H9 (cell line): ENCODE measurements at regions not wholly inside any gene's neighbourhood (a gene's known extent, or its start where the extent isn't known, plus 50 kb on each side); places are given as distances from the start of the nearest gene placed in this dataset.

ENCODE experiments used
- DNase-seq: peaks from one replicate; pipeline ENCODE4 v3.0.0-alpha.2; 2017
- H2AFZ ChIP-seq: one replicate; pipeline ENCODE4 v1.6.1; 2013; ENCODE audit warnings: mild to moderate bottlenecking, low read length, control low read depth, moderate library complexity
- H2AK5ac ChIP-seq: 2 replicates; pipeline ENCODE4 v1.6.1; 2013; ENCODE audit warnings: low read length, control low read depth, mixed read lengths; ENCODE audit not compliant: insufficient read length
- H2BK120ac ChIP-seq: one replicate; pipeline ENCODE4 v1.6.1; 2013; ENCODE audit warnings: low read depth, mild to moderate bottlenecking, low read length, control low read depth, inconsistent platforms; ENCODE audit not compliant: poor library complexity, severe bottlenecking
- H2BK12ac ChIP-seq: 2 replicates; pipeline ENCODE4 v1.6.1; 2013; ENCODE audit warnings: low read length, control low read depth, mixed read lengths, low read depth; ENCODE audit not compliant: insufficient read length
- H2BK15ac ChIP-seq: 2 replicates; pipeline ENCODE4 v1.6.1; 2013; ENCODE audit warnings: low read depth, low read length, control low read depth
- H2BK20ac ChIP-seq: one replicate; pipeline ENCODE4 v1.6.1; 2013; ENCODE audit warnings: low read depth, mild to moderate bottlenecking, low read length, control low read depth, inconsistent platforms; ENCODE audit not compliant: poor library complexity, severe bottlenecking
- H2BK5ac ChIP-seq: 2 replicates; pipeline ENCODE4 v1.6.1; 2013; ENCODE audit warnings: low read length, control low read depth, mixed read lengths; ENCODE audit not compliant: insufficient read length
- H3K14ac ChIP-seq: 2 replicates; pipeline ENCODE4 v1.6.1; 2013; ENCODE audit warnings: low read length, control low read depth; ENCODE audit not compliant: insufficient read depth
- H3K18ac ChIP-seq: 2 replicates; pipeline ENCODE4 v1.6.1; 2013; ENCODE audit warnings: low read depth, mild to moderate bottlenecking, mixed read lengths, low read length, control low read depth; ENCODE audit not compliant: insufficient read length
- H3K23ac ChIP-seq: 2 replicates; pipeline ENCODE4 v1.6.1; 2013; ENCODE audit warnings: low read length, control low read depth, mixed read lengths, low read depth; ENCODE audit not compliant: insufficient read length
- H3K23me2 ChIP-seq: 2 replicates; pipeline ENCODE4 v1.6.1; 2013; ENCODE audit warnings: low read depth, mild to moderate bottlenecking, mixed read lengths, low read length, control low read depth; ENCODE audit not compliant: insufficient read length, poor library complexity, severe bottlenecking
- H3K27ac ChIP-seq: 2 replicates; pipeline ENCODE4 v1.5.1; 2013; ENCODE audit warnings: low read length, control low read depth, mixed read lengths, low read depth; ENCODE audit not compliant: insufficient read length
- H3K27me3 ChIP-seq: 2 replicates; pipeline ENCODE4 v1.6.1; 2013; ENCODE audit warnings: low read length, control low read depth, inconsistent platforms; ENCODE audit not compliant: insufficient read depth
- H3K4ac ChIP-seq: 2 replicates; pipeline ENCODE4 v1.6.1; 2013; ENCODE audit warnings: low read depth, mild to moderate bottlenecking, control low read depth, inconsistent platforms, low read length, moderate library complexity
- H3K4me1 ChIP-seq: 2 replicates; pipeline ENCODE4 v1.6.1; 2013; ENCODE audit warnings: low read length, control low read depth, inconsistent platforms; ENCODE audit not compliant: insufficient read depth
- H3K4me2 ChIP-seq: 2 replicates; pipeline ENCODE4 v1.6.1; 2013; ENCODE audit warnings: low read length, control low read depth, mixed read lengths; ENCODE audit not compliant: insufficient read length, insufficient read depth
- H3K56ac ChIP-seq: 2 replicates; pipeline ENCODE4 v1.6.1; 2013; ENCODE audit warnings: low read depth, mild to moderate bottlenecking, mixed read lengths, low read length, control low read depth; ENCODE audit not compliant: insufficient read length
- H3K79me1 ChIP-seq: 2 replicates; pipeline ENCODE4 v1.6.1; 2013; ENCODE audit warnings: low read depth, mild to moderate bottlenecking, moderate library complexity, low read length, control low read depth, inconsistent platforms; ENCODE audit not compliant: insufficient read depth, poor library complexity, severe bottlenecking
- H3K79me2 ChIP-seq: 2 replicates; pipeline ENCODE4 v1.6.1; 2013; ENCODE audit warnings: low read length, control low read depth, inconsistent platforms; ENCODE audit not compliant: insufficient read depth
- H3K9ac ChIP-seq: 2 replicates; pipeline ENCODE4 v1.6.1; 2013; ENCODE audit warnings: low read length, control low read depth, mixed read lengths; ENCODE audit not compliant: insufficient read length; ENCODE audit errors: extremely low read depth
- H3K9me3 ChIP-seq: one replicate; pipeline ENCODE4 v1.6.1; 2013; ENCODE audit warnings: low read depth, low read length, inconsistent platforms; ENCODE audit not compliant: control insufficient read depth
- H3T11ph ChIP-seq: one replicate; pipeline ENCODE4 v1.6.1; 2013; ENCODE audit warnings: mild to moderate bottlenecking, low read length, control low read depth, inconsistent platforms
- H4K20me1 ChIP-seq: one replicate; pipeline ENCODE4 v1.6.1; 2013; ENCODE audit not compliant: control insufficient read depth, insufficient read length, insufficient read depth
- H4K5ac ChIP-seq: 2 replicates; pipeline ENCODE4 v1.6.1; 2013; ENCODE audit warnings: low read depth, mild to moderate bottlenecking, mixed read lengths, low read length, control low read depth; ENCODE audit not compliant: insufficient read length
- H4K8ac ChIP-seq: replicated peaks from 2 replicates; pipeline ENCODE4 v1.6.1; 2013; ENCODE audit warnings: low read length, control low read depth, mixed read lengths, low read depth; ENCODE audit not compliant: insufficient read length
- H4K91ac ChIP-seq: 2 replicates; pipeline ENCODE4 v1.6.1; 2013; ENCODE audit warnings: low read depth, mild to moderate bottlenecking, moderate library complexity, mixed read lengths, low read length, control low read depth; ENCODE audit not compliant: insufficient read length
- H3K27ac Mint-ChIP-seq, 3 experiments: 2 replicates in 2 of 3; 3 replicates in 1 of 3; pipeline ENCODE4 v1.8.0; 2020 to 2021; ENCODE audit warnings: mixed read lengths in 3 of 3, mild to moderate bottlenecking in 1 of 3, moderate library complexity in 1 of 3
- H3K27me3 Mint-ChIP-seq: 2 replicates; pipeline ENCODE4 v1.8.0; 2021; ENCODE audit warnings: low read depth, mild to moderate bottlenecking, moderate library complexity, mixed read lengths
- H3K36me3 Mint-ChIP-seq, 3 experiments: 2 replicates in 2 of 3; 3 replicates in 1 of 3; pipeline ENCODE4 v1.8.0; 2020 to 2021; ENCODE audit warnings: low read depth in 3 of 3, mixed read lengths in 3 of 3; ENCODE audit not compliant: insufficient read depth in 1 of 3
- H3K4me1 Mint-ChIP-seq, 2 experiments: 2 replicates each; pipeline ENCODE4 v1.8.0; 2020; ENCODE audit warnings: mixed read lengths in 2 of 2
- H3K4me3 Mint-ChIP-seq, 2 experiments: 2 replicates in 1 of 2; 3 replicates in 1 of 2; pipeline ENCODE4 v1.8.0; 2020 to 2021; ENCODE audit warnings: mild to moderate bottlenecking in 2 of 2, mixed read lengths in 2 of 2, moderate library complexity in 1 of 2
- H3K9me3 Mint-ChIP-seq, 2 experiments: 2 replicates in 1 of 2; 3 replicates in 1 of 2; pipeline ENCODE4 v1.8.0; 2020; ENCODE audit warnings: mild to moderate bottlenecking in 2 of 2, mixed read lengths in 2 of 2, moderate library complexity in 1 of 2
- WGBS: extraction: QIAGEN DNeasy Blood & Tissue Kit; methylation state at CpG from one replicate; pipeline ENCODE4 v1.1.7; 2013; ENCODE audit warnings: missing lambda C conversion rate, low lambda C conversion rate, mixed read lengths; ENCODE audit not compliant: insufficient read length; ENCODE audit errors: extremely low coverage; 5-methylcytosine and 5-hydroxymethylcytosine counted together
- TF ChIP-seq, protein P1 (sequence below): fragments of 200-600 bp; sonication (generic); conservative IDR thresholded peaks from 3 replicates; pipeline ENCODE4 v1.8.0; 2021; ENCODE audit warnings: antibody characterized with exemption, mild to moderate bottlenecking

DNA sequence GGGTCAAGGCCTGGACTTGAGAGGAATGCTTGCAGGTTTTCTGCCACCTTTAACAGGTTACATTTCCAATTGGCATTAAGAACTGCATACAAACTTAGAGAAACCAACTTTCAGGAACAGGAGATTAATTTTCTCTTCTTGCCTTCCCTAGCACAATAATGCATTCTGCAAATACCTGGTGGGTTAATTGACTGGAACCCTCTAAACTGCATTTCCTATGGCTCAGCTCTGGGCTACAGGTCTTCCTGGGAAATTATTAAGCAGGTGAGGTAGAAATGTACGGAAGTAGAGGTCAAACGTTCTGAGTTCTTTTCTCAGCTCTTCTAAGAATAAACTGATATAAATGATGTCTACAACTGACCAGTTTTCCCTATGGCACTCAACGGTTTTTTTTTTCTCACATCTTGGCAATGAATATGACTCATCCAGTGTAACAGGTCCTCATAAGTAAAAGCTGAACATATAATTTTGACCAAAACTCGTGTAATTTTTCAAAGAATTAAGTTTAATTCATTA, 144.9 kb upstream of the PELI2 start:
- Histone ChIP-seq H3T11ph (no peak overlapping the region), H3K56ac (no peak overlapping the region), H3K18ac (no peak overlapping the region), H2BK20ac (no peak overlapping the region), H3K4ac (no peak overlapping the region), H3K9ac (no peak overlapping the region), H3K4me1 (no peaks in the 10 kb centered on the region), H2BK5ac (no peak overlapping the region), H3K23me2 (no peaks in the 10 kb centered on the region), H4K8ac (no peak overlapping the region), H3K79me1 (no peaks in the 10 kb centered on the region), H2AFZ (no peak overlapping the region), H3K27me3 (no peaks in the 10 kb centered on the region), H2BK12ac (no peak overlapping the region), H4K5ac (no peak overlapping the region), H2AK5ac (no peak overlapping the region), H3K79me2 (no peaks in the 10 kb centered on the region), H3K14ac (no peak overlapping the region), H2BK120ac (no peak overlapping the region), H3K4me2 (no peak overlapping the region), H3K27ac (no peak overlapping the region), H4K20me1 (no peaks in the 10 kb centered on the region), H2BK15ac (no peak overlapping the region), H3K9me3 (no peaks in the 10 kb centered on the region), H4K91ac (no peak overlapping the region), H3K23ac (no peak overlapping the region)
- no peaks in the 10 kb centered on the region; a peak in 1 of 5 replicates for H3K9me3 Mint-ChIP-seq
- no peaks in the 10 kb centered on the region for H3K36me3 Mint-ChIP-seq
- H3K27me3 Mint-ChIP-seq: no peaks in the 10 kb centered on the region
- H3K4me3 Mint-ChIP-seq: no peak overlapping the region
- TF ChIP-seq, protein P1, sequence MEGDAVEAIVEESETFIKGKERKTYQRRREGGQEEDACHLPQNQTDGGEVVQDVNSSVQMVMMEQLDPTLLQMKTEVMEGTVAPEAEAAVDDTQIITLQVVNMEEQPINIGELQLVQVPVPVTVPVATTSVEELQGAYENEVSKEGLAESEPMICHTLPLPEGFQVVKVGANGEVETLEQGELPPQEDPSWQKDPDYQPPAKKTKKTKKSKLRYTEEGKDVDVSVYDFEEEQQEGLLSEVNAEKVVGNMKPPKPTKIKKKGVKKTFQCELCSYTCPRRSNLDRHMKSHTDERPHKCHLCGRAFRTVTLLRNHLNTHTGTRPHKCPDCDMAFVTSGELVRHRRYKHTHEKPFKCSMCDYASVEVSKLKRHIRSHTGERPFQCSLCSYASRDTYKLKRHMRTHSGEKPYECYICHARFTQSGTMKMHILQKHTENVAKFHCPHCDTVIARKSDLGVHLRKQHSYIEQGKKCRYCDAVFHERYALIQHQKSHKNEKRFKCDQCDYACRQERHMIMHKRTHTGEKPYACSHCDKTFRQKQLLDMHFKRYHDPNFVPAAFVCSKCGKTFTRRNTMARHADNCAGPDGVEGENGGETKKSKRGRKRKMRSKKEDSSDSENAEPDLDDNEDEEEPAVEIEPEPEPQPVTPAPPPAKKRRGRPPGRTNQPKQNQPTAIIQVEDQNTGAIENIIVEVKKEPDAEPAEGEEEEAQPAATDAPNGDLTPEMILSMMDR: no peak
- no CpG with 5 or more reads among the region's 4 CpGs for WGBS
- no peak for DNase-seq
- peaks cover 4 to 7% of the 10 kb centered on the region in 2 experiments for H3K4me1 Mint-ChIP-seq
- H3K27ac Mint-ChIP-seq: no peak overlapping the region
